MM.1S (cell line): ENCODE measurements at regions not wholly inside any gene's neighbourhood (a gene's known extent, or its start where the extent isn't known, plus 50 kb on each side); places are given as distances from the start of the nearest gene placed in this dataset.

Experiments
- CTCF ChIP-seq: fragments of 300-600 bp; sonication (generic); IDR thresholded peaks from 2 replicates; pipeline ENCODE4 v1.5.1; 2016; ENCODE audit warnings: antibody characterized with exemption, low read length, mixed read lengths
- EZH2 ChIP-seq: fragments of 300-600 bp; sonication (generic); optimal IDR thresholded peaks from 2 replicates; pipeline ENCODE3; 2017; ENCODE audit warnings: low read depth, mild to moderate bottlenecking, antibody characterized with exemption, low read length, mixed read lengths
- EZH2phosphoT487 ChIP-seq: fragments of 300-600 bp; sonication (generic); IDR thresholded peaks from 2 replicates; pipeline ENCODE4 v1.6.1; 2018; ENCODE audit warnings: antibody characterized with exemption, low read length

GRCh38 chr12:42696406-42697149, 107.0 kb upstream of the PRICKLE1 start:
- TF ChIP-seq CTCF = no peak
- TF ChIP-seq EZH2 = no peak
- no peak for TF ChIP-seq EZH2phosphoT487
